HG03469 (cell line): ENCODE measurements at regions not wholly inside any gene's neighbourhood (a gene's known extent, or its start where the extent isn't known, plus 50 kb on each side); places are given as distances from the start of the nearest gene placed in this dataset.

Experiments used
- ATAC-seq: cut with Tn5 transposase; IDR thresholded peaks from one replicate; pipeline ENCODE4 v1.9.1; 2021; ENCODE audit warnings: mild to moderate bottlenecking, moderate library complexity, moderate number of reproducible peaks; ENCODE audit not compliant: unreplicated experiment

DNA sequence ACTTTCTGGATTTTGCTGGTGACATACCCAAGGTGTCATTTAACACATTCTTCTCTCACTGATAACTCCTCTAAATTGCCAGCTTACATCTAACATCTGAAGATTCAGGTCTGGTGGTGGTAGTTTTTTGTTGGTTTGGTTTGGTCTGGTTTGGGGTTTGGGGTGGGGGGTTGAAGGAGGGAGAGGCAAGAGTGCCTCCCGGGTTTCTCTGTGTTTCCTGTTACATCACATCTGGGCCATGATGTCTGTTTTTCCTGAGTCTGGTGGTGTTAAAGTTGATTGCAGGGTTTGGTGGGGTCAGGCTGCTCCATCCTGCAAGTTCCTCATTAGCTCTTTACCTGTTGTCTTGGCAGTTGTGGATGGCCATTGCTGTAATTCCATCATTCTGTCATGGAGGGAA is 155.8 kb upstream of the UBL3 start:
- no peak for ATAC-seq

DNA sequence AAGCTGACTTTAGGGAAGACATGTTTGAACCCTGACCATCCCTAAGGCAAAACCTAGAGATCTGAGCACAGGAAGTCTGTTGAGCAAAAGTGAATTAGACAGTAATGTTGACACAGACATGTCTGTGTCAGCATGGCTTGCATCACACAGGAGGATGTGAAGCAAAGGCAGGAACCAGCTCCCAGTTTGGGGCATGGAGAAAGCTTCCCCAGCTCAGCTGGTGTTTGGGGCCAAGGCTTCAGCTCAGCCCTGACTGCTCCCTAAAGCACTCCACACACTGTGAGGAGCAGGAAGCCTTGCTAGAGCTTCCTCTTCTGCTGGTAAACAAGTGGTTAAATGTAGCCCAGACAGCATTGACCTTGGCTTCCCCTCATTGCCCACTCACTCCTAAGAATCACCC is 153.8 kb upstream of the UBL3 start:
- no peak for ATAC-seq

DNA sequence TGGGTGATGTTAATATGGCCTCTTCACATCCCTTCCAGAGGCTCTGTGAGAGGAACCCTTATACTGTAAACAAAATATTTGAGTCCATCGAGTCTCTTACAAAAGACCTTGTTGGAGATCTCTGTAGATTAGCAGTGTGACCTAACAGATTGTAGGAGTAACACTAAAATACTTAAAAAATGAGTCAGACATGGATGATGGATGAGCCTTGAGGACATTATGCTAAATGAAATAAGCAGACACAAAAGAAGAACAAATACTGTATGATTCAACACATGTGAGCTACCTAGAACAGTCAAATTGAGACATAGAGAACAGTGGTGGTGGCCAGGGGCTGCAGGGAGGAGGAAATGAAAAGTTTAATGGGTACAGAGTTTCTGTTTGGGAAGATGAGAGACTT is 152.2 kb upstream of the UBL3 start:
- ATAC-seq = no peak

DNA sequence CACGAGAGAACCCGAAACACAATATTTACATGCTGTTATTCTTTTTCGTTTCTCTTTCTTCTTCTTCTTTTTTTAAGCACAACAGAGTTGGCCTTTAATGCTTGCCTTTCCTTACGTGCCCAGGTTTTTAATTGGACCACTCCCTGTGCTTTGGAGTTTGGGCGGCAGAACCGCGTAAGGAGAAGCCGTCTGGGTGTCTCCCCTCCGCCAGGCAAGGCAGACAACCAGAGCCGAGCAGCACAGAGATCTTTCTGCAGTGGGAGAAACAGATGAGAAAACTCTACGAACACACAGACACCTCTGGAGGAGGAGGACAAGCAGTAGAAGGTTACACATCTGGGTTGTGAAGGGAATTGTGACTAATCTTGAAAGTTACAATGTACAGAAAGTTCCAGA is 150.0 kb upstream of the UBL3 start:
- no peak for ATAC-seq

DNA sequence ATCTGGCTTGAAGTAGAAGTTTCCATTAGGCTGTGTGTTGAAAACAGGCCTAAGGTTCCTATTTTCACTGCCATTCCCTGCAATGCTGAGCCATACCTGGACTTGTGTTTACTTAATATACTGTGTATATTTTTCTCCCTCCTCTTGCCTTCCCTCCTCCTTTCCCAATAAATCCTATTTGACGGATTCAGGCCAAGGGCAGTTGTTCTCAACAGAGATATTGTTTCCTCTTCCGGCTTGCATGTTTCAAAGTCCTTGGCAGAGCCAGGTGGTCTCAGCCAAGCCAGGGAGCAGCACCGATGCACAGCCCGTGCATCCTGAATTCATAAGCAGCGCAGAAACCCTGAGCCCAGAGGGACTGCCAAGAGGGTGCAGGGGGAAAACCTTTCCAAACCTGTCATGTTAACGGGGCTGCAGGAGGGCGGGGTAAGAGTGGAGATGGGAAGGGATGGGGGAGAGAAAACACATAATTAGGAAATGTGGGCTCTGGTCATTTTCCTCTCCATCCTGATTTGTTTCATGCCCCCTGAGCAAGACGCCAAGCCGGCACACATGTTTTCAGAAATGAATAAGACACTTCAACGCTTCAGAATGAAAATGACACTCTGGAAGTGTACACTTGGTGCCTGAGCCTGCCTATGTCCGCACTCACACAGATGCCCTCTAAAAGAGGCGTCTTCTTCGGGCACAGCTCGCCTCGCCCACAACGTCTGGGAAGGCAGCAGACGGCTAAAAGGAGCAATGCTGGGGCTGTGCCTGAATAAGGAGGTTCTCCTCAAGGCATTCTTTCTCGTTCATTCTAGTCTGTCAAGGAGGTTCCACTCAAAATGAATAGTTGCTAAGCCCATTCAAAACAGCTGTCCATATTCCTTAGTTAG is 149.3 kb upstream of the UBL3 start:
- ATAC-seq = no peak

- ATAC-seq = no peak
Observed at GRCh38 chr13:29996316-29996715, 145.9 kb upstream of the UBL3 start.

GRCh38 chr13:29994911-29995595 is 144.6 kb upstream of the UBL3 start:
- ATAC-seq = no peak

- no peak for ATAC-seq
Observed at GRCh38 chr13:29993716-29994488, 143.5 kb upstream of the UBL3 start.

DNA sequence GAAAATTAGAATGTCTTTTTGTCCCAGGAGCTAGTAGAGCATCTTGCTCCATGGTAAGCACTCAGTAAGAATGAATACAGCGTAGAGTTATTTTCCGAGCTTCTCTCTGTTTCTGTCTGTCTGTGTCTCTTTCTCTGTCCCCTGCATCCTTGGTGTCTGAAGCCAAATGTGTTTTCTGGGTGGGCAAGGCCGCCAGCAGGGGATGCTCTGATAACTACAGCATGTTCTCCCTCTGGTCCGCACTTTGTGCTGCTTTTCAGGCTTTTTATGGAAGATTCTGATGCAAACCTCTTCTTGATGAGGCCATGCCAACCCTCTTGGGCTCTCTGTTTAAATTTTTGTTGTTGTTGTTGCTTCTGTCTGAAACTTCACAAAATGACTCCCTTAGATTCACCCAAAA is 142.8 kb upstream of the UBL3 start:
- ATAC-seq = no peak

- no peak for ATAC-seq
Observed at GRCh38 chr13:29991343-29991742, 140.9 kb upstream of the UBL3 start.

DNA sequence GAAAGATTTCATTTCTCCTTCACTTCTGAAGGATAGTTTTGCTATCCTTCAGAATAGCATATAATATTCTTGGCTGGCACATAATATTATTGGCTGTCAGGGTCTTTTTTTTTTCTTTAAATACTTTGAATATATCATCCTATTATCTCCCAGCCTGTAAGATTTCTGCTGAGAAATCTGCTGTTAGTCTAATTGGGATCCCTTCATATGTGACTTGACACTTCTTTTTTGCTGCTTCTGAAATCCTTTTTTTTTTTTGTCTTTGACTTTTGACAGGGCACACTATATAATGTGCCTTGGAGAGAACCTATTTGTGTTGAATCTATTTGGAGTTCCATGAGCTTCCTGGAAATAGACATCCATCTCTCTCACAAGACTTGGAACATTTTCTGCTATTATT is 136.9 kb upstream of the UBL3 start:
- no peak for ATAC-seq

- ATAC-seq = no peak
Observed at GRCh38 chr13:29980339-29980738, 129.9 kb upstream of the UBL3 start.

- ATAC-seq = no peak
Observed at GRCh38 chr13:29978211-29978610, 127.8 kb upstream of the UBL3 start.

GRCh38 chr13:29977476-29978120 is 127.2 kb upstream of the UBL3 start:
- no peak for ATAC-seq

DNA sequence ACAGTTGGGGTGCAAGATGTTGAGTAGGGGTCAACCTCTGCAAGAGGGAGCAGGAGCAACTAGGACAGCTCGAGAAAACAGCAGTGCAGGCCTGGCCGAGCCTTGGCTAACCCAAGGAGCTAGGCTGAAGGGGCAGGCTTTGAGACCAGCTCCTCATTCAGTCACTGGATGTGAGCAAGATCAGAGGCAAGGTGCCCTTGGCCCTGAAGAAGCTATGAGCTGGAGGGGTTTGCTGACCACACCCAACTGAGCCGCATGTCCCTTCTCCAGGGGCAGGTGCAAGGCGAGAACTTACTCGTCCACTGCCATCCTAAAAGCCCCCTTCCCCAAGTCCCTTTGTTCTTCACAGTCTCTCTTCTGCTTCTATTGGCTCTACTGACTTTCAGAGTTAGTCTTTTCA is 126.1 kb upstream of the UBL3 start:
- ATAC-seq = no peak

DNA sequence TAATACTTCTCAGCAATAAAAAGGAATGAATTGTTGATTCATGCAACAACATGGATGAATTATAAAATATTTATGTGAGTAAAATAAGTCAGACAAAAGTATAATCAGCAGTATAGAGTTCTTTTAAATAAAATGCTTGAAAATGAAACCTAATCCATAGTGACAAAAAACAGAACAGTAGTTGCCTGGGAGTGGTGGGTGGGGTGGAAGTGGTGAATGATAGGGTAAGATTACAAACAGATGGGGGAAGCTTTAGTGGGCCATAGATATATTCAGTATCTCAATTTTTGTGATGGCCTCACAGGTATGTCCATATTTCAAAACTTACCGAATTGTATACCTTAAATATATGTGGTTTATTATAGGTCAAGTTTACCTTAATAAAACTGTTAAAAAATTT is 124.9 kb upstream of the UBL3 start:
- no peak for ATAC-seq

- no peak for ATAC-seq
Observed at GRCh38 chr13:29969286-29969685, 118.9 kb upstream of the UBL3 start.

DNA sequence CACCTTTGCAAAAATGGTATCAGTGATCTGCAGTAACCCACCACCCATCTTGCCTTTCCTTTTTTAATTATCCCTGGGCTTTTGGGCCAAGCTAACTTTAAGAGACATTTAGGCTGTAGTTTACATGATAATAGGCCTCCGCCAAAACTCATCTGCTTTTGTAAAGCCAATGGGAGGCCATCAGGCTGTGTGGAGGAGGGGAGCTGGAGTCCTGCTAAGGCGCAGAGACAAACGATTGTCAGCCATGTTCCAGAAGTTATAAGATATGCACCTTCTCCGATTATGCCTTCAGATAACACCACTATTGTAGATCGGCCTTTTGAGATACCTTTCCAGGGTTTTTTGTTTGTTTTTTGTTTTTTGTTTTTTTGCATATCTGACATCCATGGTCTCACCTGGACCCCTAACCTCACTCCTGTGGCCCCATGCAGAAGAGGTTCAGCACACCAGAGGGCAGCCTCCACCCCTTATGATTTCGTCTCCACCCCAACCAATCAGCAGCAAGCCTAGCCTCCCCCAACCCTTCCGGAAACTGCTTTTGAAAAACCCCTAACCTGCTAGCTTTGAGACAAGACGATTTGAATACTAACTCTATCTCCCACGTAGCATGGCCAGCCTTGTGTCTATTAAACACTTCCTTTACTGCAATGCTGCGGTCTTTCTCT is 113.9 kb upstream of the UBL3 start:
- no peak for ATAC-seq

GRCh38 chr13:29963089-29963488 is 112.7 kb upstream of the UBL3 start:
- no peak for ATAC-seq

GRCh38 chr13:29961036-29961670 is 110.7 kb upstream of the UBL3 start:
- no peak for ATAC-seq
